DND-41 (cell line): ENCODE measurements at regions not wholly inside any gene's neighbourhood (a gene's known extent, or its start where the extent isn't known, plus 50 kb on each side); places are given as distances from the start of the nearest gene placed in this dataset.

Experiments used
- ATAC-seq: fragments of 200-7000 bp; cut with Tn5 transposase; 3 replicates; pipeline ENCODE4 v1.9.1; 2021; ENCODE audit warnings: low read depth; ENCODE audit not compliant: insufficient read depth
- DNase-seq: peaks from one replicate; pipeline ENCODE4 v3.0.0-alpha.2; 2020
- H2AFZ ChIP-seq: 2 replicates; pipeline ENCODE4 v1.6.0; 2012; ENCODE audit warnings: low read depth, low read length
- H3K27ac ChIP-seq: 2 replicates; pipeline ENCODE4 v1.5.1; 2012; ENCODE audit warnings: low read length, inconsistent platforms
- H3K27me3 ChIP-seq: fragments of 200-600 bp; sonication (generic); 2 replicates; pipeline ENCODE4 v1.6.0; 2012; ENCODE audit warnings: low read length, mild to moderate bottlenecking, inconsistent platforms; ENCODE audit not compliant: insufficient read depth, poor library complexity
- H3K36me3 ChIP-seq: 2 replicates; pipeline ENCODE4 v1.5.1; 2012; ENCODE audit warnings: low read length, inconsistent platforms; ENCODE audit not compliant: insufficient read depth
- H3K4me1 ChIP-seq: 2 replicates; pipeline ENCODE4 v1.5.1; 2012; ENCODE audit warnings: mild to moderate bottlenecking, low read length; ENCODE audit not compliant: insufficient read depth
- H3K4me2 ChIP-seq: 2 replicates; pipeline ENCODE4 v1.6.0; 2012; ENCODE audit warnings: mild to moderate bottlenecking, moderate library complexity, low read length, inconsistent platforms; ENCODE audit not compliant: insufficient read depth
- H3K4me3 ChIP-seq, 2 experiments: fragments of 200-600 bp in 1 of 2; shearing (Covaris generic) in 1 of 2; 2 replicates each; pipeline ENCODE4 v1.5.1; 2012 to 2016; ENCODE audit warnings: inconsistent platforms in 2 of 2, low read length in 2 of 2, mild to moderate bottlenecking in 2 of 2, low read depth in 1 of 2, moderate library complexity in 1 of 2
- H3K79me2 ChIP-seq: 2 replicates; pipeline ENCODE4 v1.6.0; 2012; ENCODE audit warnings: low read length, inconsistent platforms; ENCODE audit not compliant: insufficient read depth
- H3K9ac ChIP-seq: 2 replicates; pipeline ENCODE4 v1.6.0; 2012; ENCODE audit warnings: low read depth, mild to moderate bottlenecking, inconsistent platforms, low read length, moderate library complexity
- H3K9me3 ChIP-seq: 2 replicates; pipeline ENCODE4 v1.5.1; 2012; ENCODE audit warnings: low read length, moderate library complexity, mild to moderate bottlenecking, inconsistent platforms; ENCODE audit not compliant: insufficient read depth, severe bottlenecking
- H4K20me1 ChIP-seq: 2 replicates; pipeline ENCODE4 v1.6.0; 2012; ENCODE audit warnings: low read length; ENCODE audit not compliant: insufficient read depth
- EZH2 ChIP-seq: IDR thresholded peaks from 3 replicates; pipeline ENCODE4 v1.6.1; 2012; ENCODE audit warnings: borderline replicate concordance, low read depth, mild to moderate bottlenecking, moderate library complexity, low read length, inconsistent platforms; ENCODE audit not compliant: severe bottlenecking
- TF ChIP-seq, protein P1 (sequence below): IDR thresholded peaks from 2 replicates; pipeline ENCODE4 v1.5.1; 2012; ENCODE audit warnings: borderline replicate concordance, low read length, moderate library complexity, mild to moderate bottlenecking; ENCODE audit not compliant: poor library complexity, severe bottlenecking; ENCODE audit errors: extremely low read depth

DNA sequence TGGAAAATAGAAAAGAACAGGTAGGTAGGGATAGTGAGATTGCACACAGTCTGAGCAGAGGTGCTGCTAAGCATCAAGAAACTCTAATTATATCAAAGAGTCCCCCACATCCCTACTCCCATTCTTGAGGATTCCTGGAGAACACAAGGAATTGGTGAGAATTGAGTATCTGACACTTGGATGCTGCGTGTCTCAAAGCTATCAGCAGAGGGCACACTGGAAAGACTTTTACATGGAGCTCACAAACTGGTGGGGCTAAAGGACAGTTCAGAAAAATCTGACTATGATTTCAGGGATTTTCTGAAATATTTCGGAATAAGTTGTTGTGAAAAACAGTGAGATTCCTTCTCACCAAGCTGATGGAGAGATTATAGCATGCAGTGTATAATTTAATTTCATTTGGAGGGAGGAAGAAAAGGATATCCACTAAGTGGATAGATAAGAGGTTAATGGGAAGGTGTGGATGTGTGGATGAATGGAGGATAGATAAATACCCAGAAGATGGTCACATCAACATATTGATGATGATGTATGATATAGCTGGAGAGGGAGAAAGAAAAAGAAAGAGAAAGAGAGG, 215.4 kb upstream of the DEFB112 start:
- H4K20me1 ChIP-seq: no peaks in the 10 kb centered on the region
- no peak overlapping the region for H3K9ac ChIP-seq
- DNase-seq (no peak), ATAC-seq (no peak)
- no peak overlapping the region for H3K4me2 ChIP-seq
- H3K4me3 ChIP-seq: no peak overlapping the region
- TF ChIP-seq, protein P1, sequence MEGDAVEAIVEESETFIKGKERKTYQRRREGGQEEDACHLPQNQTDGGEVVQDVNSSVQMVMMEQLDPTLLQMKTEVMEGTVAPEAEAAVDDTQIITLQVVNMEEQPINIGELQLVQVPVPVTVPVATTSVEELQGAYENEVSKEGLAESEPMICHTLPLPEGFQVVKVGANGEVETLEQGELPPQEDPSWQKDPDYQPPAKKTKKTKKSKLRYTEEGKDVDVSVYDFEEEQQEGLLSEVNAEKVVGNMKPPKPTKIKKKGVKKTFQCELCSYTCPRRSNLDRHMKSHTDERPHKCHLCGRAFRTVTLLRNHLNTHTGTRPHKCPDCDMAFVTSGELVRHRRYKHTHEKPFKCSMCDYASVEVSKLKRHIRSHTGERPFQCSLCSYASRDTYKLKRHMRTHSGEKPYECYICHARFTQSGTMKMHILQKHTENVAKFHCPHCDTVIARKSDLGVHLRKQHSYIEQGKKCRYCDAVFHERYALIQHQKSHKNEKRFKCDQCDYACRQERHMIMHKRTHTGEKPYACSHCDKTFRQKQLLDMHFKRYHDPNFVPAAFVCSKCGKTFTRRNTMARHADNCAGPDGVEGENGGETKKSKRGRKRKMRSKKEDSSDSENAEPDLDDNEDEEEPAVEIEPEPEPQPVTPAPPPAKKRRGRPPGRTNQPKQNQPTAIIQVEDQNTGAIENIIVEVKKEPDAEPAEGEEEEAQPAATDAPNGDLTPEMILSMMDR: peak; percentile 52
- TF ChIP-seq EZH2: no peak
- no peaks in the 10 kb centered on the region for H3K79me2 ChIP-seq
- no peaks in the 10 kb centered on the region for H3K36me3 ChIP-seq
- H3K9me3 ChIP-seq: no peaks in the 10 kb centered on the region
- no peaks in the 10 kb centered on the region for H3K27me3 ChIP-seq
- H3K4me1 ChIP-seq: no peaks in the 10 kb centered on the region
- H2AFZ ChIP-seq: no peak overlapping the region
- H3K27ac ChIP-seq: no peak overlapping the region

DNA sequence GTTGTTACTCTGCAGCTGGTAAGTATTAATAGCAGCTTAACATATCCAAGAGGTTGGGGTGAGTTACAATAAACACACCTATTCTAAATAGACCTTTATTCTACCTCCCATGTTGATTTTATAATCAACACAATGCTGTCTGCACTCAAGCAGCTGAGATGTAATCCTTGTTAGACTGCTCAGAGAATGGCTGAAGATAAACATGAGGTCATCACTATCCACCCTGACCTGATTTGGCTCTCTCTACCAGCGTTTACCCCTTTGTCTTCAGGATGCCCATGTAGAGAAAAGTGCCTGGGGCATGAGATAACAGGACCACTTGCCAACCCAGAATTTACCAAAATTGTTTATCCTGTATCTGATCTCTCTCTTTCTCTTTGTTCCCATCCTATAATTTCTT, 220.7 kb upstream of the DEFB112 start:
- no peak for ATAC-seq
- Histone ChIP-seq H3K4me3 (no peak overlapping the region), H3K27ac (no peak overlapping the region)

DNA sequence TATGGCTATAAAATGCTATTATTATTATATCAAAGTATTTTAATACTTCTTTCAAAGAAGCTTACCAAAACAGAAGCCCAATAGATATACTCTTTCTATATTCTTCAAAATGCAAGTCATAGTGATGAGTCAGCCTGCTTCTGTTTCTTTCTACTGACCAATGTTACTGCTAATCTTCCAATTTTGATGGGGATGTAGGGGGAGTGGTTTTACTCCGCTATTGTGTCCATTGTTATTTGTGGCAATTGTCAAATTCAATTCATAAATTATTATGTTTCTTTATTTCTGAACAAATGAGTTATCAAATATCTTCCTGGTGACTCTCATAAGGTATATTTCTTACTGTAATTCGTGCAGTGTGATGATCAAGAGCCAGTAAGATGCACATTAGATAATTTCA, 221.5 kb upstream of the DEFB112 start:
- Histone ChIP-seq H3K79me2 (no peaks in the 10 kb centered on the region), H3K36me3 (no peaks in the 10 kb centered on the region), H4K20me1 (no peaks in the 10 kb centered on the region), H3K4me3 (no peak overlapping the region), H3K4me1 (no peaks in the 10 kb centered on the region), H3K27ac (no peak overlapping the region), H3K9me3 (no peaks in the 10 kb centered on the region), H3K4me2 (no peak overlapping the region), H3K9ac (no peak overlapping the region), H3K27me3 (no peaks in the 10 kb centered on the region), H2AFZ (no peak overlapping the region)
- TF ChIP-seq, protein P1: no peak
- no peak for TF ChIP-seq EZH2
- no peak for DNase-seq
- ATAC-seq: no peak

More for the DNA sequence above, 220.7 kb upstream of the DEFB112 start:
- H3K79me2 ChIP-seq: no peaks in the 10 kb centered on the region
- no peaks in the 10 kb centered on the region for H3K36me3 ChIP-seq
- H3K9me3 ChIP-seq: no peaks in the 10 kb centered on the region
- no peaks in the 10 kb centered on the region for H3K27me3 ChIP-seq
- no peak for TF ChIP-seq EZH2
- TF ChIP-seq, protein P1: no peak
- DNase-seq: no peak
- no peaks in the 10 kb centered on the region for H4K20me1 ChIP-seq
- H3K9ac ChIP-seq: no peak overlapping the region
- no peak overlapping the region for H2AFZ ChIP-seq
- no peaks in the 10 kb centered on the region for H3K4me1 ChIP-seq
- H3K4me2 ChIP-seq: no peak overlapping the region

DNA sequence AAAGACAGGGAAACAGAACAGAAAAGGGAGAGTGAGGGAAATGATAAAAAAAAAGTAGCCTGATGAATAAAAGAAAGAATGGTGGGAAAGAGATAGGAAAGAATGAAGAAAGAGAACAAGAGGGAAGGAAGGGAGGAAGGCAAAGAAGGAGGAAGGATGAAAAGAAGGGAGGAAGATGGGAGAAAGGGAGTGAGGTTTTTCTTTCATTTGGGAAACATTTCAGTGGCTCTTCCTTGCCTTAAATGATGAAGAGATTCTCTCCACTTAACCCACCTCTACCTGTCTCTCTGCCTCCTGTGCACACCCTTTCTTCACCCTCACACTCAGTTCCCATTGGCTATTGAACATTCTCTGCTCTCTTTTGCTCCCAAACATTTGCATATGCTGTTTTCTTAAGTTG, 222.1 kb upstream of the DEFB112 start:
- TF ChIP-seq EZH2: no peak
- TF ChIP-seq, protein P1: no peak
- Histone ChIP-seq H3K9ac (no peak overlapping the region), H4K20me1 (no peaks in the 10 kb centered on the region), H3K36me3 (no peaks in the 10 kb centered on the region), H3K79me2 (no peaks in the 10 kb centered on the region), H3K4me2 (no peak overlapping the region), H3K4me3 (no peak overlapping the region), H2AFZ (no peak overlapping the region), H3K9me3 (no peaks in the 10 kb centered on the region), H3K27ac (no peak overlapping the region), H3K4me1 (no peaks in the 10 kb centered on the region), H3K27me3 (no peaks in the 10 kb centered on the region)
- ATAC-seq: no peak
- DNase-seq: no peak
